HG02678 (cell line): ENCODE measurements at regions not wholly inside any gene's neighbourhood (a gene's known extent, or its start where the extent isn't known, plus 50 kb on each side); places are given as distances from the start of the nearest gene placed in this dataset.

Experiments
- ATAC-seq: cut with Tn5 transposase; IDR thresholded peaks from one replicate; pipeline ENCODE4 v1.9.1; 2021; ENCODE audit warnings: mild to moderate bottlenecking, moderate library complexity; ENCODE audit not compliant: unreplicated experiment

DNA sequence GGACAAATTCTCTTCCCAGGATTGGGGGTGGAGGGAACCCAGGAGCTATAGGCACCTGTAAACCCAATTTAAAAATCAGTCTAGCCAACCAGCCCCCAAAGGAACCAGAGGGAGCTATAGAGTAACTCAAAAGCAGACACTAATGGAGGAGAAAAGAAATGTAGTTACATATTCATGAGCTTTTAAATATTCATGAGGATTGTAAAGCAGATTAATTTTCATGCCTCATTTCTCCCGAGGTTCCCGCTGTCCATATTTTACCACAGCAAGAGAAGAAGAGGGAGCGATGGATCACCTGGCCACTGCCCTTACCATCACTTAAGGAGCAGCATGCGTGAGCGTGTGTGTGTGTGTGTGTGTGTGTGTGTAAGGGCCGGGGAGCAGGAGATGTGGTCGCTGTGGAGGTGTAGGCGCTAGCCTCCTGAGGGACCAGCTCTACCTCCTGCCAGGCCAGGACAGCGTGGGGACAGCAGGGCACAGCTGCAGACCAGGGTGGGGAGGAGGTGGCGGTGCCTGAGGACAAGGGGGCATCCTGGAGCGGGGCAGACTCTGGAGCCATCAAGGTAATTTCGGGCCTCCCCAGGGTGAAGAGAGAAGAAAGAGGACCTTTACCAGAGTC is 100.7 kb upstream of the THY1 start:
- no peak for ATAC-seq

DNA sequence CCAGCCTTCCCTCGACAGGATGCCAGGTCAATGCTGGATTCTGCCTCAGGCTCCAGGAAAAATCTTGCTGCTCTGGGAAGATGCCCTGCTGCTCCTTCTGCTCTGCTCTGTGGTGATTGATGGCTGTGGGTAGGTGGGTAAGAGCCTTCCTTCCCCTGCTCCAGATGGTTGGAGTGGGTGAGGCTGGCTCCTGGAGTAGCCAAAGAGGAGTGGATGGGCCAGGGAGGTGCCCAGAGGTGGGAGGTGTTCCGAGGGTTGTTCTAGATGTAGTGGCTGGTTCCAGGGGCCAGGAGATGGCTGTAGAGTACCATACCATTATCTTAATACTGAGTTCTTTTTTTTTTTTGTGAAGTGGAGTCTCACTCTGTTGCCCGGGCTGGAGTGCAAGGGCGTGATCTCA is 99.6 kb upstream of the THY1 start:
- no peak for ATAC-seq

DNA sequence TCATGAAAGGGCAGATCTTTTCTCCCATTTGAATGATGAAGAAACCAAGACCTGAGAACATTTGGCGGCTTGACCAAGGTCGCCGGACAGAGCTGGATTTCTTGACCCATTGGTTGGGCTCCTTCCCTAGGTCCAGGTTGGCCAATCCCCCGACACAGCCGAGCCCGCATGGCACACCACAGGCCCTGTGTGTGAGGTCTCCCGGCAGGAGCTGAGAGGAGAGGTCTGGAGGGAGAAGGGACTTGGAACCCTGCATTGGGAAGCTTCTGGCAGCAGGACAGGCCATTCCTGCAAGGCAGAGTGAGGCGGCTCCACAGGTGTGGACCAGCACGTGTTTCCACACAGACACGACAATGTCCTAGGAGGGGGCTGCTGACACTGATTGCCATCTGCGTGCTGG is 98.6 kb upstream of the THY1 start:
- no peak for ATAC-seq

DNA sequence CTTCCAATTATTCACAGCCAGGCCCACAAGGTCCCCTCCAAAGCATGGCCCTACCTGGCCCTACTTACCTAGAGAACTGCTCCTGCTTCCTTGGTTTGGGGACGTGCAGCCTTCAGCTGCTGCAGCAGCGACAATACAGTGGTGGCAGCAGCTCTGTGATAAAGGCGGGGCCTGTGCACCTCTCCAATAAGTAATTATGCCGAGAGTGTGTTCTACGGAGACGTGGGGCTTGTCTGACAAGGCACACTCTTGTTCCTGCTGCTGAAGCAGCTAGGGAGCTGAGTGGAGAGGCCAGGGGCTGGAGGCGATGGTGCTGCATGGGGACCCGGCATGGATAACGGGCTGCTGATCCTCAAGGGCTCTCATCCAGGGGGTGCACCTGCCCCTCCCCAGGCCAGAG is 98.0 kb upstream of the THY1 start:
- no peak for ATAC-seq

DNA sequence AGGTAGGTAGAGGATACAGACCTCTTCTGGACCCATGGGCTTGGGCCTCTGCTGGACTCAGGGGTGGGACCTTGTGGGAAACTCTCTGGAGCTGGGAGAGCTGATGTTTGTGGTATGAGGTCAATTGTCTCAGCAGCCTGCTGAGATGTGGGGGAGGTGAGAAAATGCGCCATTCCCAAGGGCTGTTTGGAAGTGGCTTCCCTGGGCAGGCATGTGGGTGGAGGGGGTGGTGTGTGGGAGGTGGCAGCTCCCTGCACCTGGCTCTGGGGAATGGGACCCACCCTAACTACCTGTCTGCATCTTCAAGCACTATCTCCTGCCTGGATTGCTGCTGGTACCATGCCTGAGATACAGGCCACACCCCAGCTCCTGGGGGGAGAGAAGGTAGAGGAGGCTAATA is 97.4 kb upstream of the THY1 start:
- ATAC-seq, result no peak

DNA sequence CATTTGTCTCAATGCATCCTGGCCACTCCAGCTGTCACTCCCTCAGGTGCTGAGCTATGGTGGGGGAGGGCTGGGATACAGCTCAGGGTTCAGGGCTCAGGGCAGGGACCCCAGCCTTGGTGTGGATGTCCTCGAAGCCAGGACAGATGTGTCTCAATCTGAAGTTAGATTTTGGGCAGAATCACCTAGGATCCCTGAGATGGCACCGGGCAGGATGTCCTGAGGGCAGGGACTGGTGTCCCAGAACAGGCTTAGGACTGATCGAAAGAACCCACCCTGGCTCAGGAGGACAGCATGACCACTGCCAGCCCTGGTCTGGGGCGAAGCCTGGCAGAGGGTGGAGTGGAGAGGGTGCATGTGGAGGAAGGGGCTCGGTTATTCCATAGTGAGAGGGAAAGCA is 96.8 kb upstream of the THY1 start:
- ATAC-seq, result no peak

DNA sequence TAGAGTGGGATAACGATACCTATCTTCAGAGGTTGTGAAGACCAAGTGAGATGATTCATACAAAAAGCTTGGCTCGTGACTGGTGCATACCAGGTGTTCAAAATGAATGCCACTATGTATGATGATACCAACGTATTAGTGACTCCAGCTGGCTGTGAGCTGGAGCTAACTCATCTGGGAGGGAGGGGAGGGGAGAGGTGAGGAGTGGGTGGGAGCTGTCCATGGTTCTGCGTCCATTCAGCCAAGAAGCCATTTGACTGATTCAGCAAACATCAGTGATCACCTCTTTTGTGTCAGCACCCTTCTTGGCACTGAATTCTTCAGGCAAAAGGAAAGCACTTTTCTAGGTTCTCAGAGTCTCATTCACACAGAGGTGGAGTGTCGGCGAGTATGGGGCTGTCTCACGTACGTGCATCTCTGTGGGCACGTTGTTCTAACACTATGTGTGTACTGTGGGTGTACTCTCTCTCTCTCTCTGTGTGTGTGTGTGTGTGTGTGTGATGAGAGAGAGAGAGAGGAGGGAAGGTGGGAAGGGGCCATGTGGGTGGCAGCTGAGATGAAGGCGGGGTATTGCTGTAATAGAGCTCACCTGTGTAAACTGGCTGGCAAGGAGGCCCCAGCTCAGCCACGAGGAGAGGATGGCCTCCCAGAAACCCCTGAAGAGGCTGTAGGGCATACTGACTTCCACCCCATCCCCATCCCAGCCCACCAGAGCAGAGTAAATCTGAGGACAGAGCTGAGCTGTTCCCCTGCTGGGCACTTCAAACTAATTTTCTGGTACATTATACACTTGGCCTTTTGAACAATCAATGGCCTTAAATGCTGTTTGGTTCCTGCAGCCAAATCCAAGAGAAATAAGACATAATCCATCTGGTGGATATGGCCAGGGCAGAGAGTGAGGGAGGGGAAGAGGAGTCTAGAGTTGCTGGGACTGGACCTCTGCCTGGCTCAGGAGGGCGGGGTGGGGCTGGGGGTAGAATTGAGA is 96.1 kb upstream of the THY1 start:
- no peak for ATAC-seq

DNA sequence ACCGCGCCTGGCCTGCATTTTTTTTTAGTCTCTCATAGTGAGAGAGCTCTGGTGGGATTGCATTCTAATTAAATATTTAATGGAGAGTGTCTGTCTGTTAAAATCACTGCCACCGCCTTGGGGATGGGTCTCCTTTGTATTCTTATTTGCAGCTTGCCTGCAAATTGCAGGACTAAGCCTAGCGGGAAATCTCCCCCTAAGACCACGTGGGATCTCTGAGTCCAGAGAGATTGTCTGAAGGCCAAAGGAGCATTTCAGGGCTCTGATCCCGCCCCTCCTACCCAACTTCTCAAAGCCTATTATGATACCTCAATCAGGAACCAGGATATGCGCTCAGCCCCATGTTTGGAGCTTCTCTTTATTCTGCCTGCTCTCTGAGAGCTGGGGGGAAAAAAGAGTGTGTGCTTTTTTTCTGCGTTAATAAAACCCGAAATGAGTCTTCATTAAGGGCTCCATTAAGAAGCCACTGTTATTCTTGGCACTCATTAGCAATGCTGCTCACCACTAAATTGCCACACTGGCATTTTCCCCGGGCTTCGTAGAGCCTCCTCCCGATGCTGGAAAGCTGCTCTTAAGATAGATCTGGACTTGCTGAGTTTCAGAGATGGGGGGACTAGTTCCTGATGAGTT is 92.9 kb upstream of the THY1 start:
- ATAC-seq, result no peak

DNA sequence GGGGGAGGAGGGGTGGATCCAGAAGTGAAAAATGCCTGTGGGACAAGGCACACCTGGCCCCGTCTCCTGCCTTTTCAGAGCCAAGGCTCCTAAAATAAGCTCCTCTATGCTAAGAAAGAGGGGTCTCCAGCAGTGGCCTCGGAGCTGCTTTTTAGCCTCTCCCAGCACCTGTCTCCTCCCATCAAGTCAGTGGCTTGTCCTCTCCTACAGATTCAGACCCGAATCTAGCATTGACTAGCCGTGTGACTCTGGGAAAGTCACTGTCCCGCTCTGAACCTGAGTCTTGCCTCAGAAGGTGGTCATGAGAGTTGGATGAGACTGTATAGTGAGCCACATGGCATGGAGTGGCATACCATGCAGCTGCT is 90.8 kb upstream of the THY1 start:
- ATAC-seq, result no peak

DNA sequence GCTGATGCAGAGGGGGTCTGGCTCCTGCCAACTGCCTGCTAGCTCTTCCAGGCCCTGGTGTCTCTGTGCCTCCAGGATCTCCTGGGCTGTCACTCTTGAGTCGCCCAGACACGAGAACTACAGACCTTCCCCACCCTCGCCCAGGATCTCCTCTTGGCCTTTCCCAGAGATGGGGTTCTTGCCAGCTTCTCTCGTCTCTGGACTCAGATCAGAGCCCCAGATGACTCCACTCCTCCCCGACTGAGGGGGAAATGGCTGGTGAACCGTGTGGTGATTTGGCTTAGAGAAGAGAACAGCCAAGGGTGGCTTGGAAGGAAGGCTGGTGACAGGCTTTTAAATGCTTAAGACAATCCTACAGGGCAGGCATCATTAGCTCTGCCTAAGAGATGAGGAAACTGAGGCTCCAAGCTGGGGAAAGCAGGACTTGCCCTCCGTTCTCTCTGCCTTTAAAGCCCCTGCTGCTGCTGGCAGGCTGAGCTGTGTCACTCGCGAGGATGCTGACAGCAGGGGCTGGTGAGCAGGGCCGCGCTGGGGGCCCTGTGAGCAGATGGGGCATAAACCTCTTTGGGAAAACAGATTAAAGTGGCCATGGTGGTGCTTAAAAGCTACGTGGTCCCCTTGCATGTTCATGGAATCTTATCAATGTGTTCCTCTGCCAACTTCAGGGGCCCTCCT is 90.3 kb upstream of the THY1 start:
- ATAC-seq, result no peak

DNA sequence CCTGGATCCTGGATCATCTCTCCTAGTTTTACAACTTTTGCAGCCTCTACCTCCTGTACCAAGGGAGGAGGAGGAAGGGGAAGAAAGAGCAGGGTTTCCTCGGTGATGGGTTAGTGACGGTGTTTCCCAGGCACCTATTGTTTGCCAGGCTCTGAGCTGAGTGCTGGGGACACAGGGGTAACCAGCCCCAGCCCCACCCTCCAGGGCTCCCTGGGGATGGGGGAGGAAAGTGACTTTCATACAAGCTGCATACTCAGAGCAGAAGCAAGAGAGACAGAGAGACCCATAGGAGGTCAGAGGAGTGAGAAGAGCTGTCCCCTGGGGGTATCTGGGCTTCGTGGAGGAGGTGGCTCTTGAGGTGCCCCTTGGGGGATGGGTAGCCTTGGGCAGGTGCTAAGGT is 89.4 kb upstream of the THY1 start:
- peak; percentile 50 for ATAC-seq

DNA sequence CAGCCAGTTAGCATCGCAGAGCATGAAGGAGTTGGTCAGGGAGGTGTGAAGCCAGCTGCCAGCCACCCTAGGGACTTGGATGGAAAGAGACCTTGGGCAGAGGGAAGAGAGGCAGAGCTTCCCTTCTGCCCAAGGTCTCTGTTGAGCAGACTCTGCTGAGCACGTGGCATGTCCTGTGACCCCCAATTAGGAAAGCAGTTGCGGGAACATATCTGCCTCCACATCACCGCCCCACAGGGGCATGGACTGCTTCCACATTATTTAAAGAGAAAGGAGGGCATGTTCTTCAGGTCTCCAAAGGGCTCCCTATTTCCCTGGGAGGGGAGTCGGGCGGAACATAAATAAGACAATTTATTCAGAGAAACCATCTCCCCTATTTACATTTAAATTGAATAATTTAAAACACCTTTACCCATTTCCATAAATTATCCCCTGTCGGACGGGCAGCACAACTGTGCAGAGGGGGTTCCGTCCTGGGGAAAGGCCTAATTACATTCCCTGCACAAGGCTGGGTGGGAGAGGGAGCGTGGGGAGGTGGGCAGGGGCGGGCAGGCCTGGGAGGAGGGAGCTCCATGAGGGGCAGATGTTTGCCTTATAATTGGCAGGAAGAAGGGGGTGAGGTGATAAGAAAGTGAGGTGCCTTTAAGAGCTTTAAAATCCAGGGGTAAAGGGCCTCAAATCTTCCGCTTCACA is 88.8 kb upstream of the THY1 start:
- no peak for ATAC-seq

DNA sequence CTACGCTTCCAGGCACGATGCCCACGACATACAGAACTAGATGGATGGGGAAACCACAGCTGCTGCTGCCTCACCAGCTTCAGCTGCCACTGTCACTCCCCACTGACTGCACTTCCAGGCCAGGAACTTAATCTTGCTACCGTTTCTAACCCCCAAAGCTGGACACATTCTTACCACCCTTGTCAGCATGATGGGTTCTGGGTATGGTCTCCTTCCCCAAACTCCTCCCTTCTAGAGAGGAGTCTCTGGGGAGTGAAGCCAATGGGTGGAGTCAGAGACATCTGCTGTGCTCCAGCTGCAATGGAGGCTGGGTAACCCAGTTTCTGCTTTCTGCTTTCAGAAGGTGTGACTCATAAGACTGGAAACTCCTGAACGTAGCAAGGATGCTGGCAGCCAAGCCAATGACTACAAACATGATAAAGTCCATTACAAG is 87.0 kb upstream of the THY1 start:
- peak; percentile 84 for ATAC-seq

DNA sequence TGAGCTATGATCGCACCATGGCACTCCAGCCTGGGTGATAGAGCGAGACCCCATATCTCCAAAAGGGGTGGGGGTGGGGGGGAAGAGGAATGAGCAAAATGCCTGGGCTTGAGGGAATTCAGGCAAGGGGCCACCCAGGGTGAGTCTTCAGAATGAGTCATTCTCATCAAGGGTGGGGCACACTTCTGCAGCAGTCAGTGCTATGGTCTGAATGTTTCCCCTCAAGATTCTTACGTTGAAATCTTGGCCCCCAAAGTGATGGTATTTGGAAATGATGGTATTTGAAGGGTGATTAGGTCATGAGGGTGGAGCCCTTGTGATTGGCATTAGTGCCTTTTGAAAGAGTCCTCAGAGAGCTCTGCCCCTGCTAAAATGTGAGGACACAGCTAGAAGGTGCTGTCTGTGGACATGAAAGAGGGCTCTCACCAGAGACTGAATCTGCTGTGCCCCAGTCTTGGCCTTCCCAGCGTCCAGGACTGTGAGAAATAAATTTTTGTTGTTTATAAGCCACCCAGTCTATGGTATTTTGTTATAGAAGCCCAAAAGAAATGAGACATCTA is 86.4 kb upstream of the THY1 start:
- no peak for ATAC-seq

DNA sequence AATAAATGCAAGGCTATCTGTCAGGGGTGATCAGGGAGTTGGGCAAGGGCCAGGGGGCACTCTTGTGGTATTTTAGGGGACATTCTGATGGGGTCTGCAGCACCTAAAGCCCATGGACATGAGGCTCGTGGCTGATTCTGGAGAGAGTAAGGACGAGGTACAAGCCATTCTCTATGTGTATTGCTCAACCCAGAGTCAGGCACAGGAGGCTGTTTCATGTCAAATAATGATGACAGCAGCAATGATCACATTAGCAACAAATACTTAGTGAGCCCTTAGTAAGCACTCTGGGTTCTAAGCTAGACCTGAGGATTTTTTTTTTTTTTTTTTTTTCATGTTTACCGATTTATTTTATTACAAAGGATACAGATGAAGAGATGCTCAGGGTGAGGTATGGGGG is 83.5 kb upstream of the THY1 start:
- no peak for ATAC-seq

DNA sequence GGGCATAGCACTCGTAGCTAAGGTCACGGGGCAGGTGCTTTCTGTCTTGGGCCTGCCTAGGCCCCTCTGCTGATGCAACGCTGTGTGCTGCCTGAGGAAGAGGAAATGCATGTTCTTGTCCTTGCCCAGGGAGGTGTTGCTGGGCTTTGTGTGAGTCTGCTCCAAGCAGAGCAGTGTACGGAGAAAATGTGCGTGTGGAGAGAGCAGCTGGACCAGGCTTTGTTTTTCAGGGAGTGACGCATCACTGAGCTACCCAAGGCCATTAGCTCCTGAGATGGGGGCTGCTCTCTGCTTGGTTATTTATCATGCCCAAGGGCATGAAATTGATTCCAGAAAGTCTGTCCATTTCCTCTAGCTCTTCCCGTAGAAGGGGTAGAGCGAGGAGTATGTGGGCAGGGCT is 82.9 kb upstream of the THY1 start:
- no peak for ATAC-seq

DNA sequence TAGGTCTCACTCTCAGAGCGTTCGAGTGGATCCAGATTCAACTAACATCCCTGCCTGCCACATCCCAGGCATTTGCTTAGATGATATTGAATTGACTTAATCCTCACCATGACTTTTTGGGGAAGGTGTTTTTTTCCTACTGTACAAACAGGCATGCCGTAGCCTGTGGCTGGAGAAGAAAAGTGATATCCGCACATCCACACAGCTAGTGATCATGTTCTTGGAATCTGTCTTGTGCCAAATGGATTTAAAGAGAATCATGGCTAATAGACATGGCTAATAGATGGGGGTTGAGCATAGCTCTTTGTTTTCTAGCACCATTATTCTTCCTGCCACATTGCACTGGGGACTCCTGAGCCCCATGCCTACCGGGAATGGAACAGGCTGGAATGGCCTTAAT is 82.1 kb upstream of the THY1 start:
- no peak for ATAC-seq

DNA sequence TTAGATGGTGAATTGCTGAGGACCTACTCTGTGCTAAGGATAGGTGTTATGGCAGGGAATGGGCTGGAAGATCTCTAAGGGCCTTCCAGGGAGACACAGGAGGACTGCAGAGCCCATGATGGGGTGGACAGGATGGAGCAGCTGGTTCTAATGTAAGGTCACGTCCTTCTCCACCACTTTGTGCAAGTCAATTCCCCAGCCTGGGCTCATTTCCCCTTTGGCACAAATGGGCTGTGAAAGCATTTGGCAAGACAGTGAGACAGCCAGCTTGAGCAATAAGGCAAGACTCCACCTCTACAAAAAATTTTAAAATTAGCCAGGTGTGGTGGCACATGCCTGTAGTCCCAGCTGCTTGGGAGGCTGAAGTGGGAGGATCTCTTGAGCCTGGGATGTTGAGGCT is 81.4 kb upstream of the THY1 start:
- no peak for ATAC-seq

DNA sequence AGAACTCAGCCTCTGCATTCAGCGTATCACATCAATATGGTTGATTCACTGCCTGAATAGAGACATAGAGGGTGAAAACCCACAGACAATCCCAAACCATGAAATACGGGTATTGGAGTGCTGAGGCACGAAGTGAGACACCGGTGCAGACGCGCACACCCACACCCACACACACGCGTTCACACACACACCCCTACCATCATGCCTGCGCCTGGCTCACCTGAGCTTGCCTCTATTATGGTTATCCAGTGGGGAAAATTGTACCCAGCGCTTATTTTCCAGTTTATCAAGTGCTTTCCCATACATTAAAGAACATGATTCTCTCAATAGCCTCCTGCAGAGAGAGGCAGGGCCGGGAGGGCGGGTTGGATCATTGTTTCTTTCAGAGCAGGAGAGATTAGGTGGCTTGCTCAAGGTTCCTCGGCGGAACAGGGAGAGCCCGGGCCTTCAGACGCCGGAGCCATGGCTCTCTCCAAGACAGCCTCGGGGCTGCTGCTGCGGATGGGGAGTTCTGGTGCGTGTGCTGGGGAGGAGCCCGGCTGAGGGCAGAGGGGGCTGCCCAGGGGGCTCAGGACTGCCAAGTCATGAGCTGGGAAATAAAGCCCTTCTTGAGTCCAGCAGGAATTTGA is 78.9 kb upstream of the THY1 start:
- ATAC-seq, result no peak

DNA sequence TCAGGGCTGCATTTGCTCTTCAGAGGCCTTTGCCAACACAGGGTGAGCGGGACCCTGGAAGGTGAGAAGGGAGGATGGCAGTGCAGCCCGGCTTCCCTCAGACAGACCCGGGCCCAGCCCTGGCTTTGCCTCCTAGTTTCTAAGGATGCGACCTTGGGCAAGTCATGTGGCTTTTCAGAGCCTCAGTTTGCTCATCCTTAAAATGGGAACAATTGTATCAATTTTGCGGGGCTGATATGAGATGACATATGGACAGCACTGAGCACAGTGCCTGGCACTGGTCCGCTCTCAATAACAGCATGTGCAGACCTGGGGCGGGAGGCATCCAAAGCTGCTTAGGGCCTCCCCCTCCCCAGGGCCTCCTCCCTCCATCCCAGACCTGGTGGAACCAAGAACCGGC is 74.7 kb upstream of the THY1 start:
- ATAC-seq, result no peak
